ENCODE measurements at regions not wholly inside any gene's neighbourhood (a gene's known extent, or its start where the extent isn't known, plus 50 kb on each side); places are given as distances from the start of the nearest gene placed in this dataset.

DNA sequence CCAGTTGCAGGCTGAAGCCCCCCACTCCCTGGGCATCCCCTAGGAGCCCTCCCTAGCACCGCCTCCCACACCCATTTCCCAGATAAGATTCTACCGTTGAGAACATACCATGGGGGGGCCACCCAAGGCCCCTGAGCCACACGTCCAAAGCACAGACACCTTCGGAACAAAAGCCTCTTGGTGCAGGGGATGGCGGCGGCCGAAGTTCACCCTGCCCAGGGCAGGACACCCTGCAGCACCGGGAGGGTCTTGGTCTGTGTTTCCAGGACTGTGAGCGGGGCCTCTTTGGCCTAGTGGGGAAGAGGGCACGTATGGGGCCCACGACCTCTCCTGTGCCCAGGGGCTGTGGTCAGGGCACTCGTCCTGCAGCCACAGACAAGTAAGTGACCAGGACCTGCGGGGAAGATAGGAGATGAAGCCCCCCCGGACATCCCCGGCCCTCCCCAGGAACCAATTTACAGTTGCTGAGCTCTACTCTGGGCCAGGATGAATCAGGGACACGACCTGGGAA lies 154.3 kb upstream of the C14orf180 start:
- peak; percentile 15 for DNase-seq (ENCODE audit: low spot score)

DNA sequence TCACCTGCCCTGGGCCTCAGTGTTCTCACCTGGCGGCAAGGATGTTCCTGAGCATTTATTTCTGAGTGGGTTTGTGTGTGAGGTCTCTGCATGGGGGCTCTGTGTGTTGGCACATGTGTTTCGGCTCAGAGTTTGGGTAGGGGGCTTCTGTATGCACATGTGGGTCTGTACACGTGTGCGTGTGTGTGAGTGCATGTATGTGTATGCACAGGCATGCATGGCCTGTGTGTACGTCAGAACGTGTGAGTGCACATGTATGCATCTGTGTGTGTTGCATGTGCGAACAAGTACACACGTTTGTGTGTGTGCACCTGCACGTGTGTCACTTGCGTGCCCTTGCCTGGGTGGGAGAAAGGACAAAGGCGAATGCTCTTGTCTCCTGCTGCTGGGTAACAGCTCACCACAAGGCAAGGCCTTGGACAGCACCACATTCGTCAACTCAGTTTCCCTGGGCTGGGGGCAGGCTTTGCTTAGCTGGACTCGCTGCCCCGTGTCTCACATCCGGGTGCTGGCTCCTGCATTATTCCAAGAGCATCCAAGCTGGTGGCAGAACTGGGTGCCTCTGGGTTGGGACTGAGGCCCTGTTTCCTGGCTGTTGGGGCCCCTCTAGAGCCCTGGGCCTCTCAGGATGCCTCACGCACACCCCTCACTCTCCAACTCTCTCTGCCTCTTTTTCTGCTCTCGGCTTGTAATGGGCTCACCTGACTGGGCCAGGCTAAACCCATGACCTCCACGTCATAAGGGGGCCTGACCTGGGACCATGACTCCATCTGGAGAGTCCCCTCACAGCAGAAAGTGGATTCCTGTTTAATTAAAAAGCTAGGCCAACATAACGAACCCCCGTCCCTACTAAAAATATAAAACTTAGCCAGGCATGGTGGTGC lies 153.6 kb upstream of the C14orf180 start:
- DNase-seq (ENCODE audit: low spot score): no peak

DNA sequence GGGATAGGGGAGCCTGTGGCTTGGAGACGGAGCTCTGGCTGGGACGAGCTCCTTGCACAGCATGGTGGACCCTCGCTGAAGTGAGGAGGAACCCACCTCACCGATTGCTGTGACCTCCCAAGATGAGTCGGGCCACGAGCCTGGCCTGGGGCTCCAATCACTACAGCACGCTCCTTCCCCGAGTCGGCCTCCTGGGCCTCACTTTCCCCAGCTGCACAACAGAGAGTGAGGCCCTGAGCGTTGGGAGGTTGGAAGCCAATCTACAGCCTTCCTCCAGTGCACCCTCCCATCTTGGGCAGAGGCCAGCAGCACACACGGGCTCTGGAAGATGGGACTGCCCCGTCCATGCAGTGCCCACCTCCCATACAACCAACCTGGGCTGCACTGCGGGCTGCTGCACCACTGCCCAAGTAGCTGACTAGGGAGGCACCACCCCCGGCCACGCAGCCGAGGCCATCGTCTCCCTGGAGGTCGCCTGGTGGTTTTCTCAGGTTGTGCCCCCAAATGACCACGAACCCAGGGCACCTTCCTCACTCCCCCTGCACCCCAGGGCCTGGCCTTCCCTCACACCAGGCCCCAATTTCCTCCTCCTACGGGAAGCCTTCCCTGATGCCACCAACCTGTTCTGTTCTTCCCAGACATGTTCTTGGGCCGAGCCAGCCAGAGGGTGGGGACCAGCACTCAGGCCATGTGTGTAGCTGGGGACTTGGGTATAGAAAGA lies 152.3 kb upstream of the C14orf180 start:
- DNase-seq (ENCODE audit: low spot score): peak; percentile 18

DNA sequence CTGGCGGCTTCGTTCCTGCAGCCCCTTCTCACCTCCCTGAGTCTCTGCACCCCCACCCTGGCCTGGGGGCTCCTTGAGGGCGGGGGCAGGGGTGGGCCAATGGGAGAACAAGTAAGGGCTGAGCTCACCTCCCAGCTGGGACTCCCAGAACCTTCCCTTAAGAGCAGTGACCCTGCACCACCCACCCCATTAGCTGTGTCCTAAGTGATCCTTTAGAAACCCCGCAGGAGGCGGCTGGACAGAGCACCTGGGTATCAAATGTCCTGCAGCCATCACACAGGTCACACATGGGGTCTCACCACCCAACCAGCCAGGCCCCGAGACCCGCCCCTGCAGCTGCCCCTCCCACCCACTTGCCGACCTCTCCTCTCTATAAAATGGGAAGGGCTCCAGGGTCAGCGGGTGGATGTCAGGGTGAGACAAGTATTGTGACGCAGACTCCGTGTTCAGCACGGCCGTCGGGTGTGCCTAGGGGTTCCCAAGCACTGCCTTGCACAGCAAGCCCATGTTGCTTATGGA lies 151.2 kb upstream of the C14orf180 start:
- peak; percentile 19 for DNase-seq (ENCODE audit: low spot score)

DNA sequence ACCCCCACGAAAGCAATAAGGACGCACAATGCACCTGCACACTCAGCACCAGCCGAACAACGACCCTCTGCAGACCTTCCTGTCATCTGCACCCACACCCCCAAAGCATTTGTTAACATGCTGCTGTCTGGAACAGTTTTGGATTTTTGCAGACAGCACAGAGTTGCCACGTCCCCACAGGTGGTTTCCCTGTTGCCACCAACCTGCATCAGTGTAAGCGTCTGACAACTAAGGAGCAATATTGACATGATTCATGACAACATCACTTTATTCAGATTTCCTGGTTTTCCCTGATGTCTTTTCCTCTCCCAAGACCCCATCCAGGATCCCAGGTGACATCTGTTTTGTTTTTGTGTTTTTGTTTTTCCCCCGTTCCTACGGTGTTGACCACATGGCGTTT lies 150.7 kb upstream of the C14orf180 start:
- DNase-seq (ENCODE audit: low spot score): no peak

DNA sequence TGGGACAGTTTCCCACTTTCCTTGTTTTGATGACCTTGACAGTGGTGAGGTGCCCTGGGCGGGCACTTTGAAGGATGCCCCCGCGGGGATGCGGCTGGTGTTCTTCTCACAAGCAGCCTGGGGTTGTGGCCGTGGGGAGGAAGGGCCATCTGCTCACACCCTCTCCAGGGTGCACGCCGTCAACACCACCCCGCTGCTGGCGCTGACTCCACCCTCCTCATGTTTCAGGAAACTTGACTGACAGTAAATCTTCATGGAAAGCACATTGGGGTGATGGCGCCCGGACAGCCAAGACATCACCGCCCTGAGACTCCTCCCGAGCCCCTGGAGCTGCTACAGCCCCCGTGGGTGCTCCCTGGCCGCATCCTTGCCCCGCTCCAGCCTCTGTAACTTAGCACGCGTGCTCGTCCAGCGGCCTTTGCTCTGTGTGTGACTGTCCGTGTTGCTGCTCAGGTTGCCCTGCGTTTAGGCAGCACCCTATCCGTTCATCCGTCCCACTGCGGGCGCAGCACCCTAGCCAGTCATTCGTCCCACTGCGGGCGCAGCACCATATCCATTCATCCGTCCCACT lies 150.2 kb upstream of the C14orf180 start:
- peak; percentile 18 for DNase-seq (ENCODE audit: low spot score)

DNA sequence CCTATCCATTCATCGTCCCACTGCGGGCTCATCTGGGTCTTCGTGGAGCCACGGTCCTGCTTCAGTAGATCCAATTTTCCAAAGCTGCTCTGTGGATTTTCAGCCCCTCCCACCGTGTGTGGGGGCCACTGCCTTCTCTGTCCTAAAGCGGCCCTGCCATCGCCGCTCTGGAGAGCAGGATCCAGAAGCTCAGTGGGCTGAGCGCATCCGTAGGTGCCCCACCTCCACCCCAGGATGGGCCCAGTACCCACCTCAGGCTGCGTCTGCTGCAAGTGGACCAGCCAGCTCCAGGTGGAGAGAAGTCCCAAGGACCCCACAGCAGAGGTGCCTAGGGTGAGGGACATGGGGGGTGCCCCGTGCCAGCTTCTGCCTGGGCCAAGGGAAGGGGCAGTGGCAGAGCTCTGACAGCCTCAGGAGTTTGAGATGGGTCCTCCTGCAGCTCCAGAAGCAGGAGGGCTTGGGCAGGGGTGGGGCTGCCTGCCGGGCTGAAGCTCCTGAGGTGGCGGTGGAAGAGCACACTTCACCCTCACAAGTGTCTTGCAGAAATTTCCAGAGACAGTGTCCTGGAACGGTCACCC lies 148.1 kb upstream of the C14orf180 start:
- DNase-seq (ENCODE audit: low spot score): no peak

DNA sequence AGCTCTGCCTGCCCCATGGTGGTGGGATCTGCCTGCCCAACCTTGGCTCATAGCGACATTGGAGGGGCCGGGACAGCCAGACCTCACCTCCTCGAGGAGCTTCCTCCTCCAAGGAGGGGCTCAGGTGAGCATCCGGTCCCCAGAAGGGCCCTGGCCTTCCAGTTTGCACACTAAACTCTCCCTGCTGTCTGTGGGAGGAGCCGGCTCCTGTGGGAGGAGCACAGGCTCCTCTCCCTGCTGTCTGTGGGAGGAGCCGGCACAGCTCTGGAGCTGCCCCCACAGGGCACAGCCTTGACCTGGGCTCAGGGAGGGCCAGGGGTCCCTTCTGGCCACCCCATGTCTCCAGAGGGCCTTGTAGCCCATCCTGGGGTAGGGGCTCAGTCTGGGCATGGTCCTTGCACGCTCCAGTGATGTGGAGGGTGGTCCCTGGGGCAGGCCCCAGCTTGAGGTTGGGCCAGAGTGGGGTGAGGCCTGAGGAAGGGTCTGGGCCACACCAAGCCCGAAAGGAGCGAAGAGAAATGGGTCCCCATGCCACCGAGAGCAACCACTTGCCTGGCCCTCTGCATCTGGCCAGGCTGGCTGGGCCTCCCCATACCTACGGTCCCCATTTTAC lies 147.5 kb upstream of the C14orf180 start:
- peak; percentile 20 for DNase-seq (ENCODE audit: low spot score)

DNA sequence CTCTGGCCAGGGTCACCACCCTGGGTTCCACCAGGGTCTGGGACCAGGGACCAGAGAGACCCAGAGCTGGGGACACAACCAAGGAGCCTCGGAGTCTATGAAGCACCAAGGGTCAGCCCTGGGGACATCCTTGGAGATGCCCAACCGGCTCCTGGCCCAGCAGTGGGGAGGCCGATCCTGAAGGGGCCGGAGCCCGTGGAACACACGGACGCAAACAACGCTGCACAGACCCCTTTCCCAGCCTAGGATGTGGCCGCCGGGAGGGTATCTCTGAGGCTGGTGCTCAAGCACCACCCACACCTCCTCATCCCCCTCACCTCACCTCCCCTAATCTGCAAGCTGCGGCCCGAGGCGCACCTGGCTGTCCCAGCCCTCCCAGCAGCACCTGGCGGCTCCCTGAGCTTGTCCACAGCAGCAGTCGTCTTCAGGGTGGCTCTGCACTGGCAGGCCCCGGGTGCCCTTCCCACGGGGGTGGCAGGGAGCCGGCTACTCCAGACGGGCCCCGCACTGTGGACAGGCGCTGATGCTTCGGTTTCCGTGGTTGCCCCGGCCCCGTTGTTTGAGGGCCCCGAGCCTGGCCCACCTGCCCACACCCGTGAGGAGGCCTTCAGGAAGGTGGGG lies 146.8 kb upstream of the C14orf180 start:
- peak; percentile 27 for DNase-seq (ENCODE audit: low spot score)

DNA sequence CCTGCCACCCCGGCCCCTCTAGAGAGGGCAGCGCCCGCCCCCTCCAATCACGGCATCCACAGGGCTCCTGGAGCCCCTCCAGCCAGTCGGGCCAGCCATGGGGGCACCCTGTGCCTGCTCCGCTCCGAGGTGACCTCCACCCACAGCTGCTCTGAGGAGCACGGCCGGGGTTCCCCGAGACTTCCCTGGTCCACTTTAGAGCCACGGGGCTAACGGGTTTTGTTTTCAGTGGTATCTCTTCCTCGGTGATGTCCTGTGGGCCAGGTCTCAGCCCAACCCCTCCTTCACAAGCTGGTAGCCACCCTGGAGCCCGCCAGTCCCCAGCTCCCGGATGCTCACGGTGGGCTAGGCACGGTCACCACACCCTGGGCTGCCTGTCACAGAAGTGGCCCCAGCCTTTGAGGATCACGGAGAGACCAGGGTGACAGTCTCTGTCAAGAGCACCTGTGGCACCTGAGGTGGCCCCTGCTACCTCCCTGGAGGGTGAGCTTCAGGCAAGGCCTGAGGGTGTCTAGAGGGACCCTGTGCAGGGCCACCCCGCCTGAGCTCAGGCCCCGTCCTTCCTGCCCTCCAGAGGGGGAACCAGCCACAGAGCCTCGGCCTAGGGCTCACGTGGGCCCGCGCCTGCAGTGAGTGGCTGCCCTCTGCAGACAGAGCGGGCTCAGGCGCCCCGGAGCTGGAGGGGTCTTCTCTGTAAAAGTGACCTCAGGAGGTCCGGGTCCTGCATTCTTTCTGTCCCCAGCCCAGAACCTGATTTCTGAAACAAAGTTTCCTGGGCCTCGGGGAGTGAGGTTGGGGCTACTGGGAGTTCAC lies 146.0 kb upstream of the C14orf180 start:
- DNase-seq (ENCODE audit: low spot score): peak; percentile 29

DNA sequence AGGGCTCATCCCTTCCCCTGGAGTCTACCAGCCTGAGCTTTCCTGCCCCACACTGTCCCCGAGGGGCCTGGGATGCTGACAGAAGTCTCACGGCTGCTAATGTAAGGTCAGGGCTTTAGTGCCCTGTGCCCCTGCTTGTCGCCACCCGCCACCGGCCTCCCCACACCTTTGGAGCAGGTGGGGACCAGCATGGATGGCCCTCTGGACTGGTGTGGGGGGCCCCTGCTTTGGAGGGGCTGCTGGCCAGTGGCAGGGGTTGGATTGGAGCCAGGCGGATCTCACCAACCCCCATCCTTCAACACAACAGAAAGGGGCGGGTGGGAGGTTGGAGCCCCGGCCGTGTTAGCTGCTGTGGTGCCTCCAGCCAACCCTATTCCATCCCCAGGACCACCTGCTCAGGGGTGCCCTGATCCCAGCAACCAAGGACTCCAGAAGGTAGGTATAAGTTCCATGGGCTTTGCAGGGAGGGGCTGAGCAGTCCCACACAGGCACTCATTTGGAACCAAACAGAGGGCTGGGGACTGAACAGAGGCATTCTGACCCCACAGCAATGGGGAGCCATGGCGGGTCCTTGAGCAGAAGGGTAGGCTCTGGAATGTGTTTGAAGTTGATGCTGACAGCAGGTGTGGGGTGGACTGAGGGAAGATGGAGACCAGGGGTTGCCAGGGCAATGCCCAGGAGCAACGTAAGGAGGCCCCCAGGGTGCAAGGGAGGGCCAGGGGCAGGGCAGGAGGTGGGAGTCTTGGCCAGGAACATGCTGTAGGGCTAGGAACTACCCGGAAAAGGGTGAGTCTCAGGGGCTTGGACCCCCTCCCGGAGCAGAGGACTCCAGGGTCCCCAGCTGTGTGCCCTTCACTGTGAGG lies 145.1 kb upstream of the C14orf180 start:
- DNase-seq (ENCODE audit: low spot score): peak; percentile 17

DNA sequence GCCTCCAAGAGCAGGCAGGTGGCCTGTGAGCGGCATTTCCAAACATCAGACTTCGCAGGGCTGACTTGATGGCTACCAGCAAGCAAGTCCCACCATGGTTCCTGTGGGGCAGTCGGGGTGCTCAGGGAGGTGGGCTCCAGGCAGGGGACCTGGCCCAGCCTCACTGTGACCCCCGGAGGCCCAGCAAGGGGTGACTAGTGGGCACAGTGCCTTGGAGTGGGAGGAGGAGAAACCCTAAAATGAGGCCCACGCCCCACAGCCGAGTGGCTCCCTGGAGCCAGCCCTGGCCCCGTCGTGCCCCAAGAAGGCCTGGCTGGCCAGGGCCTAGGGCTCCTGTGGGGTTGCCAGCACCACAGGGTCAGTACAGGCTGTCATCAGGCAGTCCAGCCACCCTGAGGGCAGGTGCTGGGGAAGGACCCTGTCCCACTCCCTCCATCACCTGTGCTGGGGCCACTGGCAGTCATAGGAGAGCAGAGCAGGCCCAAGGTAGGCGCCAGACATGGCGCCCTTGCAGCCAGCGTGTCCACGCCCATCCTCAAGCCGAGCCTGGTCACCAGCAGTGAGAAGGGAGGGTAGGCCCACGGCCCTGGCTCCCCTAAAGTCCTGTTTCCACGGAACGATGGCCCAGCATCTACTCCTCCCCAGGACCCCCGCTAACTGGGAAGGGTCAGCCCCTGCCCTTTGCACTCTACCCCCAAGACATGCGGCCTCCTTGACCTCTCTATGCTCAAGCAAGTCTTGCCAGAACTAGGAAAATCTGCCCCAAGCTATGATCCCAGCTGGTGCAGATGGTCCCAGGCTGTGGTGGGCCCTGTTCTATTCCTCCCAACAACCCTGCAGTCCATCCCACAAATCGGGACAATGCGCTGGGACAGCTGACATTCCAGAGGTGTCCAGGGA lies 144.2 kb upstream of the C14orf180 start:
- DNase-seq (ENCODE audit: low spot score): peak; percentile 30

DNA sequence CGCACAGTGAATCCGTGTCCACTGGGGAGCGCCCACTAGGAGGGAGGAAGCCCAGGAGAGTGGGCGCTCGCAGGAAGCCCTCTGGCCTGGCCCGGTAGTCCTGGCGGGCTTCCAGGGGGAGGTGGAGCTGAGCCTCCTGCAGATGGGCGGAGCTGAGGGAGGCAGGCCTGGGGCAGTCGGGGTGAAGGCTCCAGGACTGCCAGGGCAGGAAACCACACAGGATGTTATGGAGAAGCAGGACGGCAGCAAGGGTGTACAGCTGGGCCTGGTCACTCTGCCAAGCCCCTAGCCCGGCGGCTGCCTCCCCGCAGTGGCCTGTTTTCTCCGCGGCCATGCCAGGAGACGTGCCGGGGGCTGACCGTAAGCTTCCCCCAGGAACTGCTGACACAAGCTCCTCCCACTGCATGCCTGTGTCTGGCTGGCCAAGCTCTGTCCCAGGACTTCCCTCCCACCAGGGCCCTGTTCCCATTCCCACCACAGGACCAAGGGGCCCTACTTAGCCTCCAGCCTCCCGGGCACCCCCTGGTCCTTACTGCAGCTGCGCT lies 143.4 kb upstream of the C14orf180 start:
- DNase-seq (ENCODE audit: low spot score): peak; percentile 42

DNA sequence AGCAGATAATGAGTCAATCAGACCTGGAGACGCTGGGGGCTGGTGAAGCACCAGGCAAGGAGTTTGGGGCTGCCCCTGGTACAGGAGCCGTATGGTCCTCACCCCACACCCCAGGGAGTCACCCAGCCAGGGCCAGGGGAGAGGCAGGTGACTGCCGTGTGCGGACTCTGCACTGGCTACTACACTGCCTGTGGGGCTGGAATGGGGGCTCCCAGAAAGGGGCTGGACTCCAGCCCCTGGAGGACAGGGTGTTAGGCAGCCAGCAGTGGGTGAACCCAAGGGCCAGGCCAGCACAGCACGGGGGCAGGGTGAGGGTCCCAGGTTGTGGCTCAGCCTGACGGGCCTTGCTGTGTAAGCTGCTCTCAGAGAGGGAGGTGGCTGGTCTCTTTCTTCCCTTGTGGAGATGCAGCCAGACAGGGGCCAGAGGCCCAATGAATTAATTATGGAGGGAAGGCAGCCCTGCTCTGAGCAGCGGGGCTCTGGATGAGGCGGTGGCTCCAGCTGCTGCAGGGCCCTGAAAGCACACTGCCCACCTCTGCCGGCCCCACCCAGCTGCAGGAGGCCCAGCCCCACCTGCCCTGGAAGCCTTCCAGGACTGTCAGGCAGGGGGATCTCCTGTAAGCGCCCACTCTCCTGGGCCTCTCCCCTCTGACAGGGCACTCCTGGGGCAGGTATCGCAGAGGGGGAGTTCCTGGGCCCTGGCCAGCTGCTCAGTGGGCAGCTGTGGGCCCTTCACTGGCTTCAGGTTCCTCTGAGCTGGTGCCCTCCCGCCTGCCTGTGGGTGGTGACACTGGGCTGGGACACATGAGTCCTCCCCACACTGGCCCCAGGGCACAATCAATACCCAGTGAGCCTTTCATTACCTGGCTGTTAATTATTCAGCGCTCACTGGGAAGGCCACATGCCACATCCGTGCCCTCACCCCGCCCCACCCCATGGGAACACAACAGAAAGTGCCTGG lies 142.5 kb upstream of the C14orf180 start:
- DNase-seq (ENCODE audit: low spot score): peak; percentile 28

DNA sequence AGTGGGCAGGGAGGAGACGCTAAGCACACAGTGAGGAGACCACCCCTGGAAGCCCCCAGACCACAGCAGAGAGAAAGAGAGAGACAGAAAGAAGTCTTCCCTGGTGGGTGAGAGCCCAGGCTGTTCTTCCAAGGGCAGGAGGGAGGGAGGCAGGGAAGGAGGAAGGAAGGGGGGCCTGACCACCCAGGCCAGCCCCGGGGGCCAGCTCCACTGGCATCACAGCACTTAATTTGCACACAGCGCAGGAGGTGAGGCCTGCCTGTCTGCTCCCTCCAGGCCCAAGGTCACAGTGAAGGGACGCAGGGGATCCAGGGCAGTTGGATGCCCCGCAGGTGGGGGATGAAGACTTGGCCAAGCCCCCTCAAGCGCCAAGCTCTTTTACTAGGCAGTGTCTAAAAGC lies 141.9 kb upstream of the C14orf180 start:
- DNase-seq (ENCODE audit: low spot score): peak; percentile 18

DNA sequence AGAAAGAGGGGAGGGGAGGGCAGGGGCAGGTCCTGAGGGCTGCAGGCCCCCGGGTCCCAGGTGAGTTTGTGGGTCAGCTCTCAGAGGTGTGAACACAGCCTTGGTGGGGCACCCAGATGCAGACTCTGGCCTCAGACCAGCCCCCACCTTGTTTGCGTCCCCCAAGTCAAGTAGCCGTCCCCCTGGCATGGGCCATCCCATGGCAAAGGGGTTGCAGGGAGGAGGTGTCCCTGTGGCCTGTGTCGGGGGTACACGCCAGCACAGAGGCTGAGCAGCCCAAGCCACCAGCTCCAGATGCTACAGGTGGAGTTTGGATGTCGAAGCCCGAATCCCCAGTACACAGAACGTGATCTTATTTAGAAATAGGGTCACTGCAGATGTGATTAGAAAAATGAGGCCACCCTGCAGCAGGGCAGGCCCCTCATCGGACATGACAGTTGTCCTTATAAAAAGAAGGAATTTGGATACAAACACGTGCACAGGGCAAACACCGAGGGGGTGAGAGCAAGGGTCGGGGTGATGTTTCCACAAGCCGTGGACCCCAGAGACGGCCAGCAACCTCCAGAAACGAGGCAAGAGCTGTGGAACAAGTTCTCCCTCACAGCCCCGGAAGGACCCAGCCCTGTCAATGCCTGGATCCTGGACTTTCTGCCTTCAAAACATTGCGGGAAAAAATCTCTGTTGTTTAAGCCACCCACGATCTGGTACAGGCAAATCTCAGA lies 141.2 kb upstream of the C14orf180 start:
- peak; percentile 16 for DNase-seq (ENCODE audit: low spot score)
